HepG2 (cell line): ENCODE measurements at regions not wholly inside any gene's neighbourhood (a gene's known extent, or its start where the extent isn't known, plus 50 kb on each side); places are given as distances from the start of the nearest gene placed in this dataset.

Experiments
- BRCA1 ChIP-seq: sonication (generic); formaldehyde crosslinking; IDR thresholded peaks from 2 replicates; pipeline ENCODE4 v1.4.0; 2020; ENCODE audit warnings: missing genetic modification reagents
- NFE2L2 ChIP-seq: fragments of 150-350 bp; IDR thresholded peaks from 2 replicates; pipeline ENCODE4 v1.6.1; 2014; ENCODE audit warnings: low read length
- TCF7 ChIP-seq: sonication (generic); IDR thresholded peaks from 2 replicates; pipeline ENCODE4 v1.6.1; 2016; ENCODE audit warnings: antibody characterized with exemption, low read depth
- TF ChIP-seq, protein P1 (sequence below): sonication (generic); formaldehyde crosslinking; IDR thresholded peaks from 2 replicates; pipeline ENCODE4 v1.5.1; 2020; ENCODE audit warnings: mild to moderate bottlenecking, missing genetic modification reagents, moderate library complexity

DNA sequence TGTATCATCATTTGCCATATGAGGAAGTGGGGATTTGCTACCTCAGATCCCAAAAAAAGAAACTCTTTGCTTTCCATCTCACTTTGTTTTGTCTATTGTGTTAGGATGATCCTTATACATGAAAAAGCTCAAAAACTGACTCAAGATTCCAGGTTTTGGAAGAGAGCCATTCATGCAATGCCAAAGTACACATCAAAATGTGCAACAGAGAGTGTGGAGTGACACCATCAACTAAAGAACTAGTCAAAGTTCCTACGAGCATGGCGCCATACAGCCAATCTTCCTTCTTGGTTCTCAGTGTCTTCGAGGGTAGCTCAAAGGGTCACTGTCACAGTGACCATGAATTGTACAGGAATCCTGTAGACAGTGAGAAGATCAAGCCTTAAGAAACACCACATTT lies 255.8 kb upstream of the SASH1 start:
- TF ChIP-seq, protein P1, sequence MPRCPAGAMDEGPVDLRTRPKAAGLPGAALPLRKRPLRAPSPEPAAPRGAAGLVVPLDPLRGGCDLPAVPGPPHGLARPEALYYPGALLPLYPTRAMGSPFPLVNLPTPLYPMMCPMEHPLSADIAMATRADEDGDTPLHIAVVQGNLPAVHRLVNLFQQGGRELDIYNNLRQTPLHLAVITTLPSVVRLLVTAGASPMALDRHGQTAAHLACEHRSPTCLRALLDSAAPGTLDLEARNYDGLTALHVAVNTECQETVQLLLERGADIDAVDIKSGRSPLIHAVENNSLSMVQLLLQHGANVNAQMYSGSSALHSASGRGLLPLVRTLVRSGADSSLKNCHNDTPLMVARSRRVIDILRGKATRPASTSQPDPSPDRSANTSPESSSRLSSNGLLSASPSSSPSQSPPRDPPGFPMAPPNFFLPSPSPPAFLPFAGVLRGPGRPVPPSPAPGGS (CRISPR knock-in tag) = no peak
- TF ChIP-seq NFE2L2 (no peak), BRCA1 (CRISPR knock-in tag) (no peak), TCF7 (no peak)
